HG02588 (cell line): ENCODE measurements at regions not wholly inside any gene's neighbourhood (a gene's known extent, or its start where the extent isn't known, plus 50 kb on each side); places are given as distances from the start of the nearest gene placed in this dataset.

Source experiments
- ATAC-seq: cut with Tn5 transposase; IDR thresholded peaks from one replicate; pipeline ENCODE4 v1.9.1; 2021; ENCODE audit warnings: mild to moderate bottlenecking, moderate library complexity; ENCODE audit not compliant: unreplicated experiment

DNA sequence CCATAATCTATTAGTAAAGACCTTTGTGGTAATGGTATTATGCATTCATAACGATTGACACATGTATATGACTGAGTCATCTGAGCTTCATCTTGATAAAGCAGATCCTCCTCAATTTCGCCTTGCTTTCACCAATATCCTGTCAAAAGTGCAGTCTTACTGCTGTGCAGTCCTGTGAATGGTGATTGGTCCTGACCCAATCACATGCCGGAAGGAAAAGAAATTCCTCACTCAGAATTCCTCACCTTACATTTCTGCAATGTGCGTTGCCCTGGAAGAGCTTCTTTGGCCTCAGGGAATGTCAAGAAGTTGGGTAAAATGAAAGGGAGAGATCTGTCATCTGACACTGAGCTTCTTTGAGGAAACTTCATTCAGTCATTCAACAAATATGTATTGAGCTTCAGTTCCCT, 121.0 kb upstream of the TSPAN2 start:
- no peak for ATAC-seq

DNA sequence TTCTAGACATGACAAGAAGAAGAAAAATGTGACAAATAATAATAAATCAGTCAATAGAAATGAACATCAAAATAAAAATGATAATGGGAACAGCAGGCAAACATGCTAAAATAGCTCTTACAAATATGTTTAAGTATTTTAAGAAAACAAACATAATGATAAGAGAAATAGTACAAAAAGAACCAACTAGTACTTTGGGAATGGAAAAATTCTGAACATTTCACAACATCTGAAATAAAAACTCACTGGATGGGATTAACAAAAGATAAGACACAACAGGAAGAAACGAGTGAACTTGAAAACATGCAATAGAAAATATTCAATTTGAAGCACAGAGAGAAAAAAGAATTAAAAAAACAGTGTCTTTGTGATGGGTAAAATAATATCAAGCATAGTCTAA, 115.2 kb upstream of the TSPAN2 start:
- ATAC-seq = no peak

GRCh38 chr1:115203287-115203686, 114.0 kb upstream of the TSPAN2 start:
- ATAC-seq = no peak

DNA sequence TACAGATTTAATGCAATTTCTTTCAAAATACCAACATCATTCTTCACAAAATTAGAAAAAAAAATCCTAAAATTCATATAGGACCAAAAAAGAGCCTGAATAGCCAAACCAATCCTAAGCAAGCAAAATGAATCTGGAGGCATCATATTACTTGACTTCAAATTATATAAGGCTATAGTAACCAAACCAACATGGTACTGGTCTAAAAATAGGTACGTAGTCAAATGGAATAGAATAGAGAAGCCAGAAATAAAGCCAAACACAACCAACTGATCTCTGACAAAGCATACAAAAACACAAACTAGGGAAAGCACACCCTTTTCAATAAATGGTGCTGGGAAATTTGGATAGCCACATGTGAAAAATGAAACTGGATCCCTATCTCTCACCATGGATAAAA, 112.3 kb upstream of the TSPAN2 start:
- ATAC-seq = no peak

DNA sequence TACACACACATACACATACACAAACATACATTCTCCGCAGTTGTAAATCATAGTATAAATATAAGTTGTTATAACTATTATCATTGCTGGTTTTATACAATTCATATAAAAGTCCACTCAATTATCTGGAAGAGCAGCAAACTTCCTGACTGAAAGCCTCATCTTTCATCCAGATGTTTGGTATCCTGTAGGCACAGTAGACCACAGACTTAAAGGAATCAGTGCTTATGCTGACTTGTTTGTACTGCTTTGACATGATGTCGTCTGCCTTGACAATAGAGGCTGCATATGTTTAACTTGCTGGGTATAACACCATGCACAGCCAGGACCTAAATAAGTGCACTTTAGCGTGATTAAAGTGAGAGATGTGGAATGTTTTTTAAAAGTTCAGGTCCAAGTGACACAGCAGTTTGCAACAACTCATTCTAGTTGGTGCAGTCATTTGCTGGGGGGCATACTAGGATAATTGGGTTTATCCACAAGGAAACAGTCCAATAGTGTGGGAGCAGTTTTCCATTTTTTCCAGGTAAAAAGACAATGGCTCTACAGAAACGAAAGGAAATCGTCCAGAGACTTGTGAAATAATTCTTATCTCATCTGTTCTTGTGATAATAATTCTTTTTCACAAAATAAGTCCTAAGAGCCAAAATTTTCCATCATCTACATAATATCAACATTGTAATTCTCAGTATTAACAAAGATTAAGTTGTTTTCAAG, 110.3 kb upstream of the TSPAN2 start:
- no peak for ATAC-seq

GRCh38 chr1:115198938-115199337, 109.6 kb upstream of the TSPAN2 start:
- ATAC-seq = no peak

- ATAC-seq = no peak
Measured at GRCh38 chr1:115196296-115196695, 107.0 kb upstream of the TSPAN2 start.

GRCh38 chr1:115194506-115194905, 105.2 kb upstream of the TSPAN2 start:
- ATAC-seq = no peak

GRCh38 chr1:115193046-115193828, 103.9 kb upstream of the TSPAN2 start:
- no peak for ATAC-seq

GRCh38 chr1:115192200-115192767, 103.0 kb upstream of the TSPAN2 start:
- no peak for ATAC-seq

- no peak for ATAC-seq
Measured at GRCh38 chr1:115191691-115192090, 102.4 kb upstream of the TSPAN2 start.

- no peak for ATAC-seq
Measured at GRCh38 chr1:115190540-115191170, 101.4 kb upstream of the TSPAN2 start.

- ATAC-seq = no peak
Measured at GRCh38 chr1:115189814-115190539, 100.7 kb upstream of the TSPAN2 start.

- ATAC-seq = no peak
Measured at GRCh38 chr1:115188680-115189395, 99.5 kb upstream of the TSPAN2 start.

- ATAC-seq = no peak
Measured at GRCh38 chr1:115186711-115187265, 97.5 kb upstream of the TSPAN2 start.

DNA sequence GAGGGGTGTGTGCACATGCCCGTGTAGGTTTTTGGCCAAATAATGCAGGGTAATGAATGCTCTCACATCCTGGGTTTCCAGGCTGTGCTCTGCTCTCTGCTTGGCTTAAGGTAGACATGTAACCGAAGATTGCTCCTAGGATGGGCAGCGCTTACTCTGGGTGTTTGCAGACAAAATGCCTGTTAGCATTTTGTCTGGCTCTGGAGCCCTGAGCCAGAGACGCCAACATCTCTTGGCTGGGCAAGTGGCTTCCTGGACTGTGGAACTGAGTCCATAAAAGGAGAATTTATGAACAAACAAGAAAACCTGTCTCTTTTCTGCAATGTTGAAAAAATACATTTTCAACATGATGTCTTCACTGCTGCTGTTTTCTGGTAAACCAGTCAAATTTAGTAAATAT, 96.0 kb upstream of the TSPAN2 start:
- ATAC-seq = no peak

GRCh38 chr1:115184951-115185331, 95.6 kb upstream of the TSPAN2 start:
- ATAC-seq = no peak

GRCh38 chr1:115184260-115184950, 95.1 kb upstream of the TSPAN2 start:
- ATAC-seq = no peak

GRCh38 chr1:115183721-115184259, 94.5 kb upstream of the TSPAN2 start:
- ATAC-seq = no peak
